NOMO-1 (cell line): ENCODE measurements at regions not wholly inside any gene's neighbourhood (a gene's known extent, or its start where the extent isn't known, plus 50 kb on each side); places are given as distances from the start of the nearest gene placed in this dataset.

Experiments used
- DNase-seq, 2 experiments: peaks; one replicate each; lab custom pipeline; 2025; ENCODE audit not compliant: unreplicated experiment in 2 of 2; lab: John Stamatoyannopoulos, UW

DNA sequence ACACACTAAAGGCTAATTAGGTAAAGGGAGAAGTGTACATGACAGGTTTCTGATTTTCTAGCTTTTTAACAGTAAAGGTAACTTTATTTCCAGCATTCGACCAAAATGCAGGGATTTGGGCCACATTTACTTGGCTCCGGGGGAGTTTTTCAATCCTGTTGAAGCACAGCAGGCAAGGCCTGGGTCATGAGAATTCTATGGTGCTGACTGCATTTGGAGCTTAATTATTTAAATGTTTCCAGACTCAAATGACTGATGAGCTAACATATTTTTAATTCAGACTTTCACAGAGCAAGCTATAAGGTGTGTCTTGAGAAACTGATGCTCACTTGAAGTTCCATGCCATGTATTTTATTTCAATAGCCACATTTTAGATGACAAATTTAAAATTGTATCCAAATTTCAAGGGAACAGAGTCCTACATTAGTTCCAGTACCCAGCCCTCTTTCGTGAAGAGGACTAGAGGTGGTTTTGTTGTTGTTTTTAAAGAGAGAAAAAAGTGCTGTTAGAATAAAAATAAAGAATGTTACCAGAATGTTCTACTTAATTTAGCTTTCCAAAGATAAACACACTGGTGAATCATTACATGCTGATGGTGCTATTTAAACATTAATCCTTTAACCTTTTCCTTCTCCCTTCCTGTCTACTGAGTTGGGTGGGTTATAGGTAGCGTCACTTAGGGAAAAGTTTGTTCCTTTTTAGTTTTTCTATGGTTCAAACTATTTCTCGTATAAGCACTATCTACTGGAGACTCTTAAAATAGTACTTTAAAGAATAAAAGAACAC is 82.3 kb upstream of the PHACTR2 start:
- DNase-seq, result no peak

DNA sequence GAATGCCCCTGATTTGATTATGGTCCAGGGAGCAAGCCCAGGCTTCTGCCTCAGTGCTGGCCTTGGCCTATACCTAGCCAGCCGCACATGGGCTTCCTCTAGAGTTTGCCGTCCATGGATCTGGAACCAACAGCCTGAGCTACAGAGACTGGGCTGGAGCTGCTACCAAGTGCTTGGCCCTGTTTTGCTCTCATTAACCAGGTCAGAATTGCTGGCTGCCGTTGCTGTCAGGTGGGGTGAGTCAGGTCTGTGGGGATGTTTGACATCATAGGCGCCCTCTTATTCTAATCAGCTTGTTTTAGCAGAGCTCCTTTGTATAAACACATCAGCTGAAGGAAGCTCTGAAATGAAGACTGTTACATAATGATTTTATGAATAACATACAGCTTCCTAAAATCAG is 83.1 kb upstream of the PHACTR2 start:
- DNase-seq, result no peak

DNA sequence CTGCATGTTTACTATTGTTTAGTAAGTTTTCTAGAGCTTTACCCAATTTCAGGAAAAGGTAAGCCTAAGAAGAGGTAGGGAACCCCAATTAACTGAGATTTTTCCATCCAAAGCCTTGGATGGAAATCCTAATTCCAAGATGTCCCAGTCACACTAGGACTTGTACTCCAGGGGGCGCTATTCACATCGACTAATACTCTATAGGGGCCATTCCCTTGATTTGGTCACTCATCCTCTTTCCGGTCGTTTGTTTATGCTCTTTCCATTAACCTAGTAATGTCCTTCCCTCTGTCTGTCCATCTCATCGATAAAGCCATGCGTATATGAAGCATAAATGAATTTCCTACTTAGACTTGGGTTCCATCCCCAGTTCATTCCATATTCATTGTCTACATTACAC is 80.8 kb upstream of the FUCA2 start:
- no peak for DNase-seq

DNA sequence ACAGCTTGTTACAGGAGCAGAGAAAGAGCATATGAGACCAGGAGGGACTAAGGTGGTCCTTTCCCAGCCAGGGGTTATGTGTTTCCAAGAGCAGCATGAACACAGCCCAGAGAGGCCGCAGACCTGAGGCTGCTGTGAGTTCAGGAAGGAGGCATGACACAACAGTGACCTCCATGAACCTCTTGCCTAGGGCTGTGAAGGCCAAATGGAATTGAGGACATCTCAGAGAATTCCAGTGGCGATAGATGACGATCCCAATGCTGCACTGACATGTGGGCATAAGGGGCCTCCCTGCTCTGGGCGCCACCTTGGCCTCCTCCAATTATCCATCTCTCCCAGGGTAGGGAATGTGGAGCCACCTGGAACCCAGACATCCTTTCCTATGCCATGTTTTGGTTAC is 79.9 kb upstream of the FUCA2 start:
- no peak for DNase-seq

DNA sequence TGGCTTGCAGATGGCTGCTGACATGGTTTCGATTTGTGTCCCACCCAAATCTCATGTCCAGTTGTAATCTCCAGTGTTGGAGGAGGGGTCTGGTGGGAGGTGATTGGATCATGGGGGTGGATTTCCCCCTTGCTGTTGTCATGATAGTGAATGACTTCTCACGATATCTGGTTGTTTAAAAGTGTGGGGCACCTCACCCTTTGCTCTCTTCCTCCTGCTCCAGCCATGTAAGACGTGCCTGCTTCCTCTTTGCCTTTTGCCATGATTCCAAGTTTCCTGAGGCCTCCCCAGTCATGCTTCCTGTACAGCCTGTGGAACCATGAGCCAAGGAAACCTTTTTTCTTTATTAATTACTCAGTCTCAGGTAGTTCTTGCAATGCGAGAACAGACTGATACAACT is 77.6 kb upstream of the FUCA2 start:
- no peak for DNase-seq

DNA sequence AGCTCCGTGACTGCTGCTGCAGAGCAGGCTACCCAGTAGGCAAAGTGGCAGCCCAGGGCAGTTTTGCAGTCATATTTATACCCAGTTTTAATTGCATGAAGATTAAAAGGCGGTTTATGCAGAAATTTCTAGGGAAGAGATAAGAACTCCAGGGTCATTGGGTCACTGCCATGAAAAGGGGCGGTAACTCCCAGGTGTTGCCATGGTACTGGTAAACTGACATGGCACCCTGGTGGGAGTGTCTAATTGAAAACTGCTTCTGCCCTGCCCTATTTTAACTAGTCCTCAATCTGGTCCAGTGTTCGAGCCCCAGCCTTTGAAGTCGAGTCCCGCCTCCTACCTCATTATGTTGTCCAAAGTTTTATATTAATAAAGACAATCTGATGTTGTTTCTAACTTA is 75.0 kb upstream of the FUCA2 start:
- DNase-seq, result no peak

DNA sequence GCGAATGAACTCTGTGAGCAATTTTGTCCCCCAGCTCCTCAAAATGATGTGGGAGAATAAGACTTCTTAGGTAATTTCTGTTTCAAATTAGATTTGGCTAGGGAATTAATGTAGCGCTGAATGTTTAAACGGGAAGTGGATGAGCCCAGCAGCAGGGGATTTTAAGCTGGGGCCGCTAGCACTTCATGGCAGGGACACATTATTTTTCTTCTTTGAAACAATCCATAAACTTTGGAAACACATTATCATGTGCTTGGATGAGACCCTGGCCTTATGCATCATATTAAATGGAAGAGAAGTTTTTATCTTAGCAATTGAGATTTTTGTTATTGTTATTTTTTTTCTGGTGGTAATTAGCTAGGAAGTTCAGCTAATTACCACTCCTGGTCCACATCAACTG is 74.2 kb upstream of the FUCA2 start:
- DNase-seq, result no peak

DNA sequence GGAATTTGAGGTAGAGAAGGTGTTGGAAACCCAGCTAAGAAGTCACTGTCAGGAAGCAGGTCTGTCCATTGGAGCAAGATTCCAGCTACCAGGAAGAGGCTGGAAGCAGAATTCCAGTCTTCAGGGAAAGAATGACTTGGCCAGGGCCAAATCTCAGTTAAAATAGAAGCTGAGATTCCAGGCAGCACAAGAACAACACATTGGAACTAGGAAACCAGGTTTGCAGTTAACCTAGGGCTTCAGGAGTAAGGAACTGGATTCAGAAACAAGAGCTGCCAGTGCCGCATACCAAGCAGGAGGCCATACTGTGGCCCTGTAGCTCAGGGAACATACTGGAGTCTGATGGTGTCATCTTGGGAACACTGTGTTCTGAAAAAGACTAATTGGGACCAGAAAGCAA is 73.7 kb upstream of the FUCA2 start:
- no peak for DNase-seq

DNA sequence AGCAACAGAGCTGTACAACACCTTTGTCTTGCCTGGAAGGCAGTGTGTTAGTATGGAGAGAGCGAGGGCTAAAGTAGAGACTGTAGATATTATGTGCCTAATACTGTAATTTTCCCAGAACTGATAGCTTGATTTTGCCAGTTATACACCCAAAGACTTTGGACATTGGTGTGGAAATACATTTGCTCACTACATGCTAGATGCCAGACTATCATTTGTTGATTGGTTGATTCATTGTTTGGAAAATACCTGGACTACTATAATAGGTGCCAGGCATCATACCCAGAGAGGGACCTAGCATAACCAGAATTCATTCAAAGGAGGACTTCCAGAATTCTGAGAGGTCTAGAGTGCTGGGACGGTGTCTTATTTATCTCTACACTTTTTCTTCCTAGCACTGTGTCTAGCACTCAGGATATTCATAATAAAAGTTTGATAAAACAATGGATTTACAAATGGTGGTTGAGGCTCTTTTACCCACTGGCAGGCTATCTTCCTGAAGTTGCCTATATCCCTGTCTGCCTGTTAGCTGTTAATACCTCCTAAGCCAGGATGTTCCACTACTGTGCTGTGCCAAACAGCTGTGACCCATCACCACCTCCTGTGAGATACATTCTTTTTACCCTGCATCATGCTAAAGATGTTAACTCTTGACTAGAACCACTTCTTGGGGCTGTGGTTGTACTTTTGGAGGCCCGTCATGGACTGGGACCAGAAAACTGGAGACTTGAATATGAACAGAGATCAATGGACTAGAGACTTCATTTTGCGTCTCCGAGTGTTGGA is 72.2 kb upstream of the FUCA2 start:
- DNase-seq, result no peak

DNA sequence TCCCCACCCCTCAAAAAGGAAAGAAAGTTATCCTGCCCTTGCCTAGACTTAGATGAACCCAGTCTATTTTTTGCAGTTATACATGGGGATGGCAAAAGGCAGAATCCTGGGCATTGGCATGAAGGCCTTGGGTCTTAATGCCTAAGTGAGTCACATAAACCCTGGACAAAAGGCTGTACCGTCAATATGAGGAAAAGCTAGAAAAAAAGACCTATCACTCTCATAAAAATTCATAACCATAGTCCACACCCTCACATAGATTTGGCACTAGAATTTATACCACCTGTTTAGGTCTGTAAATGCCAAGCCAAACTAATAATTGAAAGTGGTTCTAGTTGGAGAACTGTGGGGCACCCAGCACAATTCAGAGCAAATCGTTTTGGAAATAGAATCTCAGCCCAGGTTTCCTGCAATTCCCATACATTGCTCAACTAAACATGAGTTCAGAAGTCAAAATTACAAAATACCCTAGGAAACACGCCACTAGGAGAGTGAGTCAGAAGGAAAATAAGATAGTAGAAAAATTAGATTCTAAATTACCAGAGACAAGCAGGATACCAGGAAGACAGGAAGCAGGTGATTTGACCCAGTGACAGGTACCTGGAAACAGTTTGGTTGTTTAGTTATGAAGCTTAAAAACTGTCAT is 70.4 kb upstream of the FUCA2 start:
- no peak for DNase-seq

DNA sequence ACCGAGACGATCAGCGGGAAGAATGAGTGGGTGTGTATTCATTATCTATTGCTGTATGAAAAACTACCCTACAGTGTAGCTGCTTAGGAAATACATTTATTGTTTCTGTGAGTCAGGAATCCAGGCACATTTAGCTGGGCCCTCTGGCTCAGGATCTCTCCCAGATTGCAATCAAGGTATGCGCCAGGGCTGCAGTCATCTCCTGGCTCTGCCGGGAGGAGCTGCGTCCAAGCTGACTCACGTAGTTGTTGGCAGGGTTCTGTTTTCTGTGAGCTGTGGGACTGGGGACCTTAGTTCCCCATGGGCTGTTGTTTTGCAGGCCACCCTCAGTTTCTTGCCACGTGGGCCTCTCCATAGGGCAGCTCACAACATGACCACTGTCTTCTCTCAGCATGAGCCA is 68.2 kb upstream of the FUCA2 start:
- no peak for DNase-seq

DNA sequence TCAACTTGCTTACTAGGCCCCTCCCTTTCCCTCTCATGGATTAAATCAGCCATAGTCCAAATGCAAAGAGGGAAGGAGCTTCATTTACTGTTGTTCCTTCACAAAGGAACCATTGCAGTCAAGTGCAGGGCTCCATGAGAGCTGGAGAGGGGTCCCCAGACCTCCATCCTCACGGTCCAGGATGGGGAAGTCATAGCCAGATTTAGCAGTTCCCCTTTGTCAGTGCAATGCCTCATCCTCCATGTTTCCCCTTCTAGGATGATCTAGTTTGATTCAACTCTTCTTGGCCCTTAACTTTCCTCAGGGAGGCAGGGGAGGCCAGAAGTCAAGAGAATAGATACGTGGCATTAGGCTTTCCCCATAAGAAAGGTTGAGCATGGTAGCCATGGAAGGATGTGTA is 66.5 kb upstream of the FUCA2 start:
- no peak for DNase-seq

DNA sequence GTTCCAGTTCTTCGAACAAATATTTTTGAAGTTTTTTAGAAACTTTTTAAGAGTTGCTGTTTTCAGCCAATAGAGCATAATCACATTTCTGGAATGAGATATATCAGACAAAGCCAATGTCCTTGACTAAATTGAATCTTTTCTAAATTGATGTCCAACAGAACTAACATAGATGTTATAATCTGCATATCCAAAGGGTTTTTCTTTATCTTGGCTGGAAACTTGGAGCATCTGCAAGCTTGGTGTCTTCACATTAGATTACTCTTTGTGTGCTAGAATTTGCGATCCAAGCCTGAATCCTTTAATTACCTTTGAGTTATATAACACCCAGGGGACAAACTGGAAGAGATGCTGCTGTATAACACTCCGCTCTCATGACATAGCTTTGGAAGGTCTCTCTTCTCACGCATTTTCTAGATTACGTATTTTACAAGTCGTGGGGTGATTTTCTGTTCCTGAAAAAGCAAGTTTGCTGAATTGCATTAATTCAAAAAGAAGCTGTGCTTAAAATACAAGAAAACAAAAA is 64.4 kb upstream of the FUCA2 start:
- no peak for DNase-seq

DNA sequence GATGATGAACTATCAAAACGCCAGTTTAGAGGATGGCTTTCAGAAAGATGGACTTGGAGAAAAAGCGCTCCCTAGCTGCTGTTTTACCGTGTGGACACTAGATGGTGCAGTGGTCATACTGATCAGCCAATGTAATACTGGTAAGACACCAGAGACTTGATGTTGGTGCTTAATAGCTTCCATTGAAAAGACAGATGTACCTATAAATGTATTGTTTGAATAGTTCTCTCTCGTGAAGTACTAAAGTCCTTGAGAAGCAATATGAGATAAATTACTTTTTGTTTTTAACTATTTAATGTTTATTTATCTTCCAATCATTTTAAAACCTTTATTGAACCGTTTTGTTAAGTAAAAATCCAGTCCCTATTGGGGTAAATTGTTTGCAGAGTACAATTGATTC is 63.9 kb upstream of the FUCA2 start:
- peak; percentile 32 to 77 for DNase-seq

DNA sequence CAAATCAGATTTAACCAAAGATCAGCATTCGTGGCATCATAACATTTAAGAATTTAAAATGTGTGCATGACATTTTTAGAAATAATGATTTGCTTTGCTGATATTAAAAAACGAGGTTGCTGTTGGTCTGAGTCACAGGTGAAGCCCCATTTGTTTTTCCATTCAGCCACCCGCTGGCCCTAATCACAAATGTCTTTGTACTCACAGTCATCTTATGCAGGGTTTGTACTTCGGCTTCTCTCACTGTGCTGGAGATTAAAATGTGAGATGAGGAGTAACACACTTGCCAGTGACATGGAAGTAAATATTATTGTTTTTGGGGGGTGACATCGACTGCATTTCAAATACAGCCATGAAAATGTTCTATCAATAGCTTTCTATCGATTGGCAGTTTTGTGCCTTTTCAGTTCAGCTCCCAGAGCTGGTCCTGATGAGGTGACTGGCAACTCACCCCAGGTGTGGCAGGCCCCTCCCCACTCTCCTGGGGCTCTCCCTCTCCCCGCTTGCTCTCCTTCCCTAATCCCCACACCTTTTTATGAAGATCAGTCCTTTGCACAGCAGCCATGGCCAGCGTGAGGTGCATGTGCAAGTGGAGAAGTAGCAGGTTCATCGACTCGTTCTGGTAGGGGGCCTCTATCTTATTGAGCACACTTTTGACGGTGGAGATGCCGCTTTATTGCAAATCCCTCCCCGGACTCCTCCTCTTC is 58.8 kb upstream of the FUCA2 start:
- no peak for DNase-seq

DNA sequence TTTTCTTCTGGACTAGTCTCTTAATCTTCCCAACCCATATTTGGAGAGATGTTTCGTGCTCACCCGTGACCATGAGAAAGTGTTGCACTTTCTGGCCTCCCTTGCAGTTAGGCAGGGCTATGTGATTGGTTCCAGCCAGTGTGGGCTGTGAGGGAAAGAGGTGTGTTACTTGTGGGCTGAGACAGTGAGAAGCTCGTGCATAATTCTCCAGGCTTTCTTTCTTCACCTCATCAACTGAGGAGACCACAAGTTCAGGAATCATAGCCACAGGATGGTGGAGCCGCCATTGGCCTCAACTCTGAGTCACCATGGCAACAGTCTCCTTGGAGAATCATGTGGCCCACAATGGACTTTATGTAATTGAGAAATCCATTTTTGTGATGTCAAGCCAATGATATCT is 57.5 kb upstream of the FUCA2 start:
- DNase-seq, result no peak

DNA sequence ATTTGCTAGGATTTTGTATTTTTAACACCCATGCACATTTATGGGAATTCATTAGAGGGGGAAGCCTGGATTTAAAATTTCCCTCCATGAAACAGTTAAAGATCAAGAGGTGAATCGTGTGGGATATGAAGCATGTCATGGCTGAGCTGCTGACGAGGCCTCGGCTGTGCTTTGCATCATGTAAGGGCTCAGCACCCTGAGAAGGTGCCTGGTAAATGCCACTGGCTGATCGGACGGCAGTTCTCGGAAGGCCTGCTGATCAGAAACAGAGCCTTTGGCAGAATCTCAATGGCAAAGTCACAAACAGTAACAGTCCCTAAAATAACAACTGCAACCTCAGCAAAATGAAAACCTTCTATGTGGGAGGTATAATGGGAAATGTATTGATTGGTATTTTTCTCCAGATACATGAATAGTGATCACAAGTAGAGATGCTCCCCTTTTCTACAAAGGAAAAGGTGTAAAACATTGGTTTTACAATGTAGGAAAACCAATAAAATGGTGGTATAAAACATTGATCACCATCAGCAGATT is 53.0 kb upstream of the FUCA2 start:
- DNase-seq, result no peak

DNA sequence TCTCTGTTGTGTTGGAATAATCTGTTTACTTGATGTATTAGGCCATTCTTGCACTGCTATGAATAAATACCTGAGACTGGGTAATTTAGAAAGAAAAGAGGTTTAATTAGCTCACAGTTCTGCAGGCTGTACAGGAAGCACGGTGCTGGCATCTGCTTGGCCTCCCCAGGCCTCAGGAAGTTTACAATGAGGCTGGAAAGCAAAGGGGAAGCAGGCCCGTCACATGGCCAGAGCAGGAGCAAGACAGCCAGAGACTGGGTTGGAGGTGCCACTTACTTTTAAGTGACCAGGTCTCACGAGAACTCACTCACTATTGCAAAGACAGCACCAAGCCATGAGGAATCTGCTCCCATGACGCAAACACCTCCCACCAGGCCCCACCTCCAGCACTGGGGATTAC is 50.6 kb upstream of the FUCA2 start:
- DNase-seq, result no peak
